NCI-H1930 (cell line): ENCODE measurements at regions not wholly inside any gene's neighbourhood (a gene's known extent, or its start where the extent isn't known, plus 50 kb on each side); places are given as distances from the start of the nearest gene placed in this dataset.

Source experiments
- DNase-seq, 2 experiments: peaks; one replicate each; lab custom pipeline; 2025; lab: John Stamatoyannopoulos, UW

DNA sequence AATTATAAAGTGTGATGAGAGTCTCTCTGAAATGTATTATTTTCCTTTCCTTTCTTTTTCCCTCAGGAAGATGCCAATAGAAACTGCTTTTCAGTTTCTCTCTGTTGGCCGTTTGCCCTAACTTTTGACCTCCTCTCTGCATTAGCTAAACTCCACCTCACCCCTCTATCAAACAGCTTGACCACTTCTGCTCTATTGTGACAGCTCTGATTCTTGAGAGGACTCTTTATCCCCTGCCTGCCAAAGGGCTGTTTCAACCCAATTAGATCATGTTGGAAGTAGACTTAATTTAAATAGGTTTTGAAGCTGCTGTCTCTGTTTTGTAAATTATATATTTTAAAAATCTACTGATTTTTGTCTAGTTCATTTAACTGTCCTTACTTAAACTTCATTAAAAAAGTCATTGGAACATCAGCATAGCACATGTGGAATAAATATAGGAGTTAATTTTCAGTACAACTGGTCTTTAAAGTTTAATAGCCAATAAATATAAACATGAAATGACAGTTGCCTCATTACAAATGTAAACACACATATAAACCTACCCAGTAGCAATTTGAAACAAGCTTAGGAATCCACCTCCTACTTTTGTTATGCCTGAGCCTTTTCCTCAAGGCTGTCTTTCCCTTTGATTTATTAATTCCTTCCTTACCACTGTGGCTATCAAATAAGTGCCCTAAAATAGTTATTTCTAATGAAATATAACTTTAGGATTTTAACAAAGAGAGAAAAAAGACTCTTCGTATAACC lies 152.0 kb downstream of the CHRM3 start:
- no peak for DNase-seq

DNA sequence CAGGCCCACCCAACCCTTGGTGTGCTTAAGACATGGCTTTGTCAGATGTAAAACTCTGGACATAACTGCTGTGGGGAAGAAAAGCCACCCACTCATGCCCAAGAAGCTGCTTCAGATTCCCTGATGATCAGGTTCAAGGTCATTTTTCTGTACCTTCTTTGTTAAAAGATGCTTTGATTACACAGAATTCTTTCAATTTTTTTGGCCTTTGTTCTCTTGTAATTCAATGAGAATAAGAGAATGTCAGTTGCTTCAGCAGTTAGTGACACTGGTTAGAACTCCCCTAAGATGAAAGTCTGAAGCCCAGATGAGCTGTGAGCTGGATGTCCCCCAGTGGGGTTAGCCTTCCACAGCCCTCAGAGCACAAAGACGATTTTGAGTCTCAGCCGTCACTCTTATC lies 152.7 kb downstream of the CHRM3 start:
- DNase-seq: no peak

DNA sequence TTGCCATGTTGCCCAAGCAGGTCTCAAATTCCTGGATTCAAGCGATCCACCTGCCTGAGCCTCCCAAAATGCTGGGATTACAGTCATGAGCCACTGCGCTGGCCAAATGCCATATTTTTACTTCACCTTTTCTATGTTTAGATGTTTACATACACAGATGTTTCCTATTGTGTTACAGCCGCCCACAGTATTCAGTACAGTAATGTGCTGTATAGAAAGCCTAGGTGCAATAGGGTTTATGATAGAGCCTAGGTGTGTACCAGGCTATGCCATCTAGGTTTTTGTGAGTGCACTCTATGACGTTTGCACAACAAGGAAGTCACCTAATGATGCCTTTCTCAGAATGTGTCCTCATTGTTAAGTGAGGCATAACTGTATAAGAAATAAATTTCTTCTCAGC lies 153.4 kb downstream of the CHRM3 start:
- DNase-seq: no peak

DNA sequence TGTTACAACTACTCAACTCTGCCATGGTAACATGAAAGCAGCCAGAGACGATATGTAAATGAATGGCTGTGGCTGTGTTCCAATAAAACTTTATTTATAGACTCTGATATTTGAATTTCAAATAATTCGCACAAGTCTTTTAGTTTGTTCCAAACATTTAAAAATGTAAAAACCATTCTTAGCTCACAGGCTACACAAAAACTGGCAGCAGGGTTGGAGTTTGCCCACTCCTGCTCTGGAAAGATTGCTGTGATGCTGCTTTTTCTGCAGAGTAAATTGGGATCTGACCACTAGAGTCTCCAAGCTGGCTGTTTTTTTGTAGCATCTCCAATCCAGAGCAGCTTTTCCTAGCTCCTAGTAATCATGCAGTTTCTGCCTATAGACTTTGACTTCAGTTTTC lies 157.5 kb downstream of the CHRM3 start:
- DNase-seq: no peak

DNA sequence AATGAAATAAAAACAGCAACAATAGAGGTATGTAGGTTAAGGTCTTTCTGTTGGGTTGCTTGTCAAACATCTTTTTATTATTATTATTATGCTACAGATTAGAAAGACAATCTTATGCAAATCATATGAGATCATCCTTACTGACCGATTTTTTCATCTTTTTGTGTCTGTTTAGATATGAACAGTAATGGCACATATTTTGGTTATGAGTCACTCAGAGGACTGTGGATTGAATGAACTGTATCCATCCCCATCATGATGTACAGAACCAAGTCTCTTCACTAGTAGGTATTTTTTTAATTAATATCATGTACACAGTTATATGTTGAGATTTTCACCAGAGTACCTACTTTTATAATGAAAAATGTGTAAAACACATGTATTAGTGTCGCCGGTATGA lies 159.1 kb downstream of the CHRM3 start:
- DNase-seq: no peak

DNA sequence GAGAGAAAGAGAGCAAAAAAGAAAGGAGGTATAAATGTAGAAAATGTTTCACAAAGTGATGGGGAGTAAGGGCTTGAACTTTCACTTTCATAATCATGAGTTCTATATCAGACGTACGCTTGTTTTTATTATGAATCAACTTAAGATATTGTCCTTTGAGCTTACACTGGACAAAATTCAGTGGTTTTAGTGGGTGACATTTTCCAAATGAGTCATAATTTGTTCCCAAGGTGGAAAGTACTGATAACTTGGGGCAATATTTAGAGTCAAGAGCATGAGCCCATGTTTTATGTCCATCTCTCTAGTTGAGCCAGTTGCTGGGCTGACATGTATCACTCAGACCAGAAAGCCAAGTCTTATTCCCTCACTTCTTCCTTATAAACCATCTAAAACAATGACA lies 161.6 kb downstream of the CHRM3 start:
- DNase-seq: no peak

DNA sequence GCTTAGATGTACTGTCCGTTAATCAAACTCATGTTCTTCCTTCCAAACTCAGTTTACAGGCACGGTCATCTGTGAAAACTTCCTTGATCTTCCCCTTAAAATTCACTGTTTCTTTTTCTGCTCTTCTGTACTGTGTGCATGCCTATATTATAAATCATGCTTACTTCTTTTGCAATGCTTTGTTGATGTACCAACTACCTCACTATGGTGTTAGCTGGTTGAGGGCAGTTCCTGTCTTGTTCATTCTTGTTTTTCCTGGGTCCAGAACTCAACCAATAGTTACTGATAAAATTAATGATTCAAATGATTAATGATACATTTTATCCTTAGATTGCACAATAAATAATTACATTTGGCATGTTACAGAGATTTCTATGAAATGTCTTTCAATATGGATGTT lies 163.8 kb downstream of the CHRM3 start:
- DNase-seq: no peak

DNA sequence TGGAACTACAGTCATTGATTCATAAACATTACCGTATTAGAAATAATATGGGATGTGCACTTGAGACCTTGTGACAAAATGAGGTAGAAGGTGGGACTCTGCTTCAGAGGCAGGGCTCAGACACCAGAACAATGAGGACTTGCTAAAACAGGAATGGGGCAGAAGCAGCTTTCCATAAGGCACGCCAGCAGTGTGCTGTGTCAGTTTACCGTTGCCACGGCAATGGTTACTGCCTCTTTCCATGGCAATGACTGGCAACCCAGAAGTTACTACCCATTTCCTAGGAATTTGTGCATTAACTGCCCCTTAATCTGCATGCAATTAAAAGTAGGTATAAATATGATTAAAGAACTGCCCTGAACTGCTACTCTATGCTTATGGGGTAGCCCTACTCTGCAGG lies 169.0 kb downstream of the CHRM3 start:
- DNase-seq: no peak

DNA sequence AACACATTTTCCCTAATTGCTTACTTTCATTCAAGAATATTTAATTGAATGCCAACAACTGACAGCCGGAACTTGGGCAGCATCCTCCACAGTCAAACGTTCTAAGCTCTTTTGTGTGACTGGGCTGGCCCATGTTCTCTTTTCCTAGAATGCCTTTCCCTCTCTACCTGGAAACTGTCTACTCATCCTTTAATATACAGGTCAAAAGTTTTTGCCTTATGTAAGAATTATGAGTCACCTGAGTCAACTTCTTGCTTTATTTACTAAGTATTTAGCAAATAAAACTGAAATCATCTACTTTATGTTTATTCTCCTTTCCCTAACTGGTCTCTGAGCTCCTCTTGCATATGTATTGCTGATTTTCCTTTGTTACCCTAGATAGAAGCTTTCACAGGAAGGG lies 172.2 kb downstream of the CHRM3 start:
- no peak for DNase-seq

DNA sequence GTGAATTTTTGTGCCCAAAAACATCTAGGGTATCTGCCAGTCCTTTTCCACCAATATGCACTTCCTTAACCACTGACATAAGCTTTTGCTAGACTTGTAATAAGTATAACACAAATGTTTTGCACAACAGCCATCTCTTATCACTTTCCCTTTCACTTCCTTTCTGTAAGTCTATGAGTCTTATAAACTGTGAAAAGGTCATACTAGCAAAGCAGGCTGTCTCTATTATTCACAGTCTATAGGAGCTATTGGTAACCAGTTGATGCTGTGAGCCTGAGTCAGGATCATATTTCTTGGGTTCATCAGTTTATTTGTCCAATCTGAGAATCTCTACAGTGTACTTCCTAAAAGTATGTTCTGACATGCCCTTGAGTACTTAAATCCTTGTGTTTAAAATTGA lies 172.6 kb downstream of the CHRM3 start:
- DNase-seq: no peak

DNA sequence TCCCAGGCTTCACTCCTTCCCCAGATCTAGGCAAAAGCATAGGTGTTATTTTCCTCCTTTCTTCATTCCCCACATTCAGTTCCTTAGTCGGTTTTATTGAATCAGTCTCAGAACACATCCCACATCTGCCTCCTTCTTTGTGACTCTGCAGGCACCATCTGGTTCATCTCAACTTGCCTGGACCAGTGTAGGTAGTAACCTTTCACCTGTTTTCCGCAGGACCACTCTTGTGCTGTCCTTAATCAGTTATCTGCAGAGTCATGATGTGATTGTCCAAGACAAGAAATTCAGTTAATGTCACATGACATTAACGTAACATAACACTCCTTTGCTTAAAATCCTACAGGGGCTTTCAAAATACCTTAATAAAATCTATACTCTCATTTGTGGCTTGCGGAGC lies 174.6 kb downstream of the CHRM3 start:
- DNase-seq: no peak

DNA sequence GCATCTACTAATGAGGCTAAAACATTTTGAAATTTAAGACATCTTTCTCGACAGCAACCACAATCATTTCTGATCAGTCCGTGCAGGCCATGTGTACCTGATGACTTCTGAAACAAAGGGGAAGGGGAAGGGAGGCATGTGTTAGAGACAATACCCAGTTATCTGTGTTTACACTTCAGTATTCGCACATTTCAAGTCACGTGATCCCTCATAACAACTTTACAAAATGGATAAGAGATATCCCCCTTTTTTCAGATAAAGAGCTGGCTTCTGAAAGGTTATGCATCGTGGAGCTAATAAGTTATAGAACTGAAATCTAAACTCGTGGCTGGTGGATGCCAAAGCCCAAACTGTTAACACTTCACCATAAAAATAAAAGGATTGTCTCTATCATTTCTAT lies 175.7 kb downstream of the CHRM3 start:
- DNase-seq: no peak

DNA sequence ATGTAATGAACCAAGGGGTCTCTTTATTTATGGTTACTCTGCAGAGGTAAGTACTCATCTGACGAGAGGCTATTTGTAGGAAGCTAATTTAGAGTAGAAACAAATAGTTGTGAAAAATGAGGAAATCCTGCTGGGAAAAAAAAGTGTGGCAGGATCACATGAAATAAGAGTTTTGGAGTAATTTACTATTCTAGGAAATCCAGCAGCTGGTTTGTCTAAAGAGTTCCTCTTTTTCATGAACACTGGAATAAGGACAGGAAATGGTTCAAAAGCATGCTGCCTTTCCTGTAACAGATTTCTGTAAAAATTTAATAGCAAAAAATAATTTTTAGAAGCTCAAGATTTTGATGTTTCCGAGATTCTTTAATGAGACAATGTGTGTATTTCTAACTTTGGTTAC lies 177.3 kb downstream of the CHRM3 start:
- DNase-seq: no peak

DNA sequence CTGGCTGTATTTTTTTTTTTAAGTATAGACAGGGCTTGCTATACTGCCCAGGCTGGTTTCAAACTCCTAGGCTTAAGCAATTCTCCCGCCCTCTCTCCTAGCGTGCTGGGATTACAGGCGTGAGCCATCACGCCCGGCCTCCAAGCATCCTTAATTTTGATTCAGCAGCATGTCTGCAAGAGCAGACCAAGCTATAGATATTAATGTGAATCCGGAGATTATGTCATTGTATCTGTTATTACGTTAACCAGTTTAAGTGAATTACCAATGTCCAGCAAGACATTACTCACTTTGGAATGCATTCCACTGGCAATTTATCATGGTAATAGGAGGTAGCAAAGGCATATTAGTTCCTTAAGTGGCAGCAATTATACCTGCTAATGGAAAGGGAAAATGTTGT lies 179.7 kb downstream of the CHRM3 start:
- no peak for DNase-seq

DNA sequence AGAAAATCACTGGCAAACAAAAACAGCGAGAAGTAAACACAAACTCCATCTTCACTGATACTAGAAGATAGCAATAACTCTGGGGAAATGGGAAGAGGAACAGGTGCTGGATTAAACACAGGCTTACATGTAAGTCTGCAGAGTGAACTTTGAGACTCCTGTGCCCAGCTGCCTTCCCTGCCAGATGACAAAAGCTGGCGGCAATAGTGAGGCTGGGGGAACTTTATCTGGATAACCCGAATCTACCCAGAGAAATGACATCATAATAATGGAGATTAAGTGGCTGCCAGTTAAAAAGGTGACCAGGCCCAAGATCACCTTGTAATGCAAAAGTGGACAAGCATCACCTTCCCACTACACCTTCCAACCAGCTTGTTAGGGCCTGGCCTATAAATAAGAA lies 184.5 kb downstream of the CHRM3 start:
- DNase-seq: no peak

DNA sequence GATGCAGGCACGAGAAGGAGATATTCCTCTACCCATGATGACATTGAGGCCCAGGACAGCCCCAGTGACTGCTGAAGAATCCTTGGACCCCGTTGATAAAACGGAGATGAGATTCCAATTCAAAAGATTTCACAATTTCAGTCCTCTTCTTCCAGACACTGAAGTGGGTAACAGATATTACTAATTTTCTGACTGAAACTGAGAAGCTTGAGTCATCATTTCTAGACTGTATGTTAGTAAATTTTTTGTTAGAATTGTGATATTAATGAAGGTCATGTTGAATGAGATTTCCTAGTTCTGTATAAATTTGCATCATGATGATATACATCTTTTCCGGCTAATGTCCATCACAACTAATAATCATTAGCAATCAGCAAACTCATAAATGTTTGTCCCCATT lies 185.8 kb downstream of the CHRM3 start:
- no peak for DNase-seq

DNA sequence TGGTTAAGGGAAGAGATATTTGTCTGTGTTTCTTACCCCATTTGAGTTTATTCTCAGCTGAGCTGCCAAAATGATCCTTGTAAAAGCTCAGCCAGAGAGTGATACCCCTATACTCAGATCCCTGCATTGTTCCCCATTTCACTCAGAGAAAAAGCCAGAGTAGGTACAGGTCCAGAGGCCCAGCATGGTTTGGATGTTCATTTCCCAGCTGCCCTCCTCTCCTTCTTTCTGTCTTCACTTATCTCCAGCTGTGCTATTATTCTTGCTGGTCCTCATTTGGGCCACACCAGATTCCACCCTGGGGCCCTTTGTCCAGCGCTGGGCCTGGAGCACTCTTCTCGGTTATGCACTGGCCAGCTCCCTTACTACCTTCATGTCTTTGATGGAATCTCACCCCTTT lies 187.7 kb downstream of the CHRM3 start:
- no peak for DNase-seq

DNA sequence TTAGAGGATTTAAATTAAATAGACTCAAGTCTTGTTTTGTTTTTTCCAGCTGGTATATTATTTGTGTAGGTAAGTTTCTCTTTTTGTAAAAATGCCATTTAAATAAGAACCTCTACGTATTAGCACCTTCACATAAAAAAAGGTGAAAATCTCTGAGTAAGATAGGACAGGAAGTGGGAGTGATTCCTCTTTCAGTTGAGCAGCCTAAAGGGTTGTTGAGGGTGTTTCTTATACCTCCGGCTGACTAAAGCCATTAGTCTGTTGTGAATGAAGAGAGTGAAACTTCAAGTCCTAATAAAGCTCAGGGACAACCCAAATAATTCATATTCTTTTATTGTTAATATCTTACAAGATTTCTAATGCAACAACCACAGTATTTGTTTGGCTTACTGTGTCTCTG lies 188.7 kb downstream of the CHRM3 start:
- DNase-seq: no peak

DNA sequence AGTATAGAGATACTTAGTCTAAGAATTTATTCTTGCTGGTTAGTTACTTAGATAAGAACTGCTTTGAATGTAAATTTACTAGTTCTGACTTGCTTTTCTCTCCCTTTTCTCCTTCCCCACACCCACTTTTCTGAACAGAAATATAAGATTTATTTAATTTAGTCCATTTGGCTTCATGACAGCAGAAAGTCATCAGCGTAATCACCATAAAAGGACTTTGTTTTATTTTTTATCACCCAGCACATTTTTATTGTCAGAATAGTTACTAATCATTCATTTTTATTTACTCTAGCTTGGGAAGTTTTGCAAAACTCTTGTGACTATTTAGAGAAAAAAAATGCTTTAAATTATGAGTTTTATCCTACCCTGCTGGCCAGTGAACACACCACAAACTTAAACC lies 197.2 kb downstream of the CHRM3 start:
- no peak for DNase-seq

DNA sequence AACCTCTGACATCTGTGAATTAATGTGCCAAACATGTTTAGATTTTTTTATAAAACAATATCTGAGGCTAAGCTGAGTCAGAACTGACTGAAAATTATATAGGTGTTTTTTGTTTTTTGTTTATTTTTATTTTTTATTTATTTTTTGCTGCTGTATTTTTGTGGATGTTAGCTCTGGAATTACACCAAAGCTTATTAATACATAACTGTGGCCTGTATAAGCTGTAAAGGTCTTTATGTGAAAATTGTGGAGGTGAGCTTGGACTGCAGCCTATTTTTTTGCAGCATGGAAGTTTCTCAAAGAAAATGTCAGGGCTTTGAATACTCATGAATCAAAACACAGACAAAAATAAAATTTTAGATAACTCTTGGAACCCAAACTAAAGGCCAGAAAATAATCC lies 199.8 kb downstream of the CHRM3 start:
- no peak for DNase-seq

DNA sequence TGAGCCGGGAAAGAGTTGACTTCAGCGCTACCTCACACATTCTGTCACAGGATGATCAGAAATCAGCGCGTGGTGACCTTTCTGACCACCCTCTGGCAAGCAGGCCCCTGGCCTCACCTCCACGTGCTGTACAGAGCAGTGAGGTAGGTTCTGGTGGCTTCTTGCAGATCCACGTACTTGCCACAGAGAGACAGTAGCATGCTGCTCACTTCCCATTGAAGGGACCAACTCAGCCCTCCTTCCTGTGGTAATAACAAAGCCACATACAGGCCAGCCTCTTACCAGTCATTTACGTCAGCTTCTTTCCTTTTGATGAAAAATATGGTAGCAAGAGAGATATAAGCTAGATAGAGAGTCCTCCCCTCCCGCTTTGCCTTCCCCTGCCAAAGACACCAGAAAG lies 200.7 kb downstream of the CHRM3 start:
- DNase-seq: no peak

DNA sequence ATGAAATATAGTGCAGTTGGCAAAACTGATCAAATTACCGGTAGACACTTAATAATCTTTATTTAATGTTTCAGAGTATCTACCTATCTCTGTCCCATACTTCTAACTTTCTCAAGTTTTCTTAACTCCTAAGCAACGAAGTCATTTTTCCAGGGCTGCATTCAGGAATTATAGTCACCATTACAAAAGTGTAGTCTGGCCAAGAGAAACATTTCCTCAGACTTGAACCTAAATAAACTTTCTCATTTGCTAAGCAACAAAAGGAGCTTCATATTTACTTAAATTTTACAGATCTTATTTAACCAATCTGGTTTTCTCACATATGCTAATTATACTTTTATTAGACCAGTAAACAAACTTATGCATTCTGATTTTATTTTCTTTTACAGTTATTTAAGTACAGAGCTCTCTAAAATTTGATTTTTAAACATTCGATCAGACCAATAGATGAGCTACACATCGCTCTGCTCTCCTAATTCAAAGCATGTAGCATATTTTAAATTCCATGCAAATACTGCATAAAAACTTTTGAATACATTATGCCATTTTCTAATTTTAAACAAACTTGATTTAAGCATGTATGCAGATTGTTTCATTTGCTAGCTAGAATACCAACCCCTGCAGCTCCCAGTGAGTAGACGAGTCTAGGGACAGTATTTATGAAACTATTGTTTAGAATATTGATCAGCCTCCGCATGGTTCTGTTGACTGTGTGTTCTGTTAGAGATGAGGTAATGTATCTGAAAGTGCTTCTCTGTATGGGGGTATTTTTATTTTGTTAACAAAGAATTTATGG lies 201.4 kb downstream of the CHRM3 start:
- no peak for DNase-seq

DNA sequence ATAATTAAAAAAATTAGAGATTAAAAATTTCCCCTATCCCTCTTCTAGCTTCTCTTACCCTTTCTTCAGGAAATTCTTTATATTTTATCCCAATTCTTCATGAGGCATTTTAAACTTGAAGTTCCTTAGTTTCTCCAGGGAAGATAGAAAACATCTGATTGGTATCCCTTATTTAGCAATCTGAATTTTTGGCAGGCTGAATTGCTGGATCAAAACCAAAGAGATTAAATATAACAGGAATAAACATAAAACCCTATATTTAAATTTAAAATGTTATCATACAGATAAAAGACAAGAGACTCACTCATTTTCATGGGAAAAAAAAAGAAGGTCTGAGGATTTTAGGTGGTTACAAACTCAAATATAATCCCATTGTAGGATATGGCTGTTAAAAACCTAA lies 204.2 kb downstream of the CHRM3 start:
- no peak for DNase-seq

DNA sequence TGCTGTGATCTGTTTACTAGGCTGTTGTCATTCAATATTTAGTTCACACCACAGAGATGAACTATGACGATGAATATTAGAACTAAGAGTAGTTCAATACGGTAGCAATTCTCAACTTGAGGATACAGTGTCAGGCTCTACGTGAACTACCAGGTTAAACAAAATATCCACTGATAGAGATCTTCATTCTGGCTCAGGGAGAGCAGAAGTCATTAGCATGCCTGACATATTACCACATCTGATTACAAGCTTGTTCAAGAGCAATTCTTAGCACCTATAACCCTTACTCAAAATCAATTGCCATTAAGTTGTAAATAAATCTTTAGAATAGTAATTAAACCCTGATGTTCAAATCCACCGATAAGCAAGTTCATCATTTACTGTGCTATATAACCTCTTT lies 207.2 kb downstream of the CHRM3 start:
- DNase-seq: no peak
